ENCODE measurements at regions not wholly inside any gene's neighbourhood (a gene's known extent, or its start where the extent isn't known, plus 50 kb on each side); places are given as distances from the start of the nearest gene placed in this dataset.

DNA sequence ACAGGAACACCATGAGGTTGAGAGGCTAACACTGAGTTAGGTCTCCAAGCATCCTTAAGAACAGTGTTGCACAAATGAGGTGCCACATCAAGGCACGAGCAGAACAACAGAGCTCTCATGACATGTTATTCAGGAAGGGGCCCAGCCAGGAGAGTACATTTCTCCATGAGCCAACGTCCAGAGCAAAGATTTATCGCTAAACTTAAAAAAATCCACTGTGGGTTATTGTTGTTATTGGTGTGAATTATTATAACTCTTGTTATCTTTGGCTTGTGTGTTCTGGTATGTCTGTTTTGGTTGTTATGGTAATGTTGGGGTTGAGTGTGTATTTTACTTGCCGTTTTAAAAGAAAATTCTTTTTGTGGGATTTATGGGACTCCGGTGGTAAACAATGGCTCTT, 68.9 kb upstream of the MSI2 start:
- H3K4me1 Mint-ChIP-seq (ENCODE audit: insufficient read depth, unreplicated experiment) = no peaks in the 10 kb centered on the region
- intact Hi-C loops (cut with micrococcal nuclease) = no loop called here
- H3K9me3 Mint-ChIP-seq (ENCODE audit: unreplicated experiment) = no peaks in the 10 kb centered on the region
- H3K36me3 Mint-ChIP-seq (ENCODE audit: insufficient read depth, unreplicated experiment) = no peaks in the 10 kb centered on the region
- POLR2A ChIA-PET = no interaction called here
- BruUV-seq (replicated peaks) = no TSS peak
- CTCF ChIA-PET = no interaction called here
- H3K4me3 Mint-ChIP-seq (ENCODE audit: unreplicated experiment) = no peak overlapping the region
- H3K27ac Mint-ChIP-seq (ENCODE audit: low read depth, unreplicated experiment) = no peak overlapping the region
- DNase-seq (ENCODE audit: unreplicated experiment) = no peak
- TF ChIP-seq, protein P1, sequence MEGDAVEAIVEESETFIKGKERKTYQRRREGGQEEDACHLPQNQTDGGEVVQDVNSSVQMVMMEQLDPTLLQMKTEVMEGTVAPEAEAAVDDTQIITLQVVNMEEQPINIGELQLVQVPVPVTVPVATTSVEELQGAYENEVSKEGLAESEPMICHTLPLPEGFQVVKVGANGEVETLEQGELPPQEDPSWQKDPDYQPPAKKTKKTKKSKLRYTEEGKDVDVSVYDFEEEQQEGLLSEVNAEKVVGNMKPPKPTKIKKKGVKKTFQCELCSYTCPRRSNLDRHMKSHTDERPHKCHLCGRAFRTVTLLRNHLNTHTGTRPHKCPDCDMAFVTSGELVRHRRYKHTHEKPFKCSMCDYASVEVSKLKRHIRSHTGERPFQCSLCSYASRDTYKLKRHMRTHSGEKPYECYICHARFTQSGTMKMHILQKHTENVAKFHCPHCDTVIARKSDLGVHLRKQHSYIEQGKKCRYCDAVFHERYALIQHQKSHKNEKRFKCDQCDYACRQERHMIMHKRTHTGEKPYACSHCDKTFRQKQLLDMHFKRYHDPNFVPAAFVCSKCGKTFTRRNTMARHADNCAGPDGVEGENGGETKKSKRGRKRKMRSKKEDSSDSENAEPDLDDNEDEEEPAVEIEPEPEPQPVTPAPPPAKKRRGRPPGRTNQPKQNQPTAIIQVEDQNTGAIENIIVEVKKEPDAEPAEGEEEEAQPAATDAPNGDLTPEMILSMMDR (IDR thresholded peaks at IDR 0.05; ENCODE audit: unreplicated experiment) = no peak
- no peaks in the 10 kb centered on the region for H3K27me3 Mint-ChIP-seq (ENCODE audit: insufficient read depth, unreplicated experiment)

DNA sequence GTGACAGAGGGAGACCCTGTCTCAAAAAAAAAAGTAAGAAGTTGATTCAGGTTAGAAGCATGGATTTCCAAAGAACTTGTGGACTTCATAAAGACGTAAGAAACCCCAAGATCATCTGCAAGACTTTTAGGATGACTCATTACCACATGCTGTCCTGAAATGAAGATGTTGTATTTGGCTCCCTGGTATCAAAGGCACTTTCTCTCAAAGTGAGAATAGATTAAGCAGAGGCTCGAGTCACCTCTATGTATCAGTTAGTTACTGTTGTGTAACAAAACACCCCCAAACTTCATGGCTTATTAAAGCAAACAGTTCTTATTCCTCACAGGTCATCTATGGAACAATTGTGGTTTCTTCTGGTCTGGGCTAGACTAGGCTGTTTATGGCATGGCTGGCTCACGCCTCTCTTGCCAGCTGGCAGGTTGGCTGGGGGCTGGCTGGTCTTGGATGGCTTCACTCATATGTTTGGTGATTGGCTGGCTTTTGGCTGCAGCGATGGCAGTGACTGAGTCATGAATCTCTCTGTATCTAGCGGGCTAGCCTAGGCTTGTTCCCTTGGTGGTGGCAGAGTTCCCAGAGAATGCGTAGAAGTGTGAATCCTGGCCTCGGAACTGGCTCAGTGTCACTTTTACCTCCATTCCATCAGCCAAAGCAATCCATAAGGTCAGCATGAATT, 60.4 kb upstream of the MSI2 start:
- peaks cover 14% of the 10 kb centered on the region for H3K36me3 Mint-ChIP-seq (ENCODE audit: insufficient read depth, unreplicated experiment)
- BruUV-seq (replicated peaks) = no TSS peak
- POLR2A ChIA-PET = interaction anchor here (1.1 kb wide), 1 partner anchor 18 kb away, joined by 5 read pairs; no protein-coding TSS in a partner anchor
- intact Hi-C loops (cut with micrococcal nuclease) = no loop called here
- H3K4me3 Mint-ChIP-seq (ENCODE audit: unreplicated experiment) = no peak overlapping the region
- peak overlapping the region; percentile 94 for H3K27ac Mint-ChIP-seq (ENCODE audit: low read depth, unreplicated experiment)
- no peaks in the 10 kb centered on the region for H3K27me3 Mint-ChIP-seq (ENCODE audit: insufficient read depth, unreplicated experiment)
- peak; percentile 94 for DNase-seq (ENCODE audit: unreplicated experiment)
- H3K9me3 Mint-ChIP-seq (ENCODE audit: unreplicated experiment) = peaks cover 7% of the 10 kb centered on the region
- TF ChIP-seq, protein P1 (IDR thresholded peaks at IDR 0.05; ENCODE audit: unreplicated experiment) = no peak
- CTCF ChIA-PET = no interaction called here
- peaks cover 6% of the 10 kb centered on the region for H3K4me1 Mint-ChIP-seq (ENCODE audit: insufficient read depth, unreplicated experiment)

DNA sequence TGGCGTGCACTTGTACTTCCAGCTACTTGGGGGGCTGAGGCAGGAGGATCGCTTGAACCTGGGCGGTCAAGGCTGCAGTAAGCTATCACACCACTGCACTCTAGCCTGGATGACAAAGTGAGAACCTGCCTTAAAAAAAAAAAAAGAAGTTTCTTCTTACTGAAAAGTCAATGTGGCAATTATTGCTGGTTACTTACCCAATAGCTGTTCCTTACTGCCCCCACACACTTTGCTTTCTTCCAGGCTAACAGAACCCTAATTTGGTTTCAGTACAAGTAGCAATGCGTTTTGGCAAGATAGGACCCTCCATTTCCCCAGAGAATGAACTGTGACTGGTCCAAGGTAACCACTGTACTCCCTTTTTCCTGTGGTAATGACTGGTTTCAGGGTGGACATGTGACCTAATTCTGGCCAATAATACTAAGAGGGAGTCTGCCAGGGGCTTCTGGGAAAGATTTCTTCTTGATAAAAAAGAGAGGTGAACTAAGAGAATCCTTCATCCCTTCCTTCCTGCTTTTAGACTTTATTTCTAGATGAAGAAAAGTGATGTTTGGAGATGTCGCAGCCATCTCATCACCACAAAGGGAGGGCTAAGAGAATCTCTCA, 58.8 kb upstream of the MSI2 start:
- DNase-seq (ENCODE audit: unreplicated experiment) = no peak
- Mint-ChIP-seq H3K27ac (ENCODE audit: low read depth, unreplicated experiment) (no peak overlapping the region), H3K36me3 (ENCODE audit: insufficient read depth, unreplicated experiment) (peaks cover 14% of the 10 kb centered on the region), H3K9me3 (ENCODE audit: unreplicated experiment) (peaks cover 7% of the 10 kb centered on the region), H3K4me1 (ENCODE audit: insufficient read depth, unreplicated experiment) (peaks cover 6% of the 10 kb centered on the region), H3K4me3 (ENCODE audit: unreplicated experiment) (no peak overlapping the region), H3K27me3 (ENCODE audit: insufficient read depth, unreplicated experiment) (no peaks in the 10 kb centered on the region)
- TF ChIP-seq, protein P1 (IDR thresholded peaks at IDR 0.05; ENCODE audit: unreplicated experiment) = no peak
- intact Hi-C loops (cut with micrococcal nuclease) = no loop called here
- no TSS peak for BruUV-seq (replicated peaks)
- CTCF ChIA-PET = interaction anchor here (0.6 to 0.8 kb wide), 2 partner anchors 10 to 257 kb away, joined by 3 to 4 read pairs; no protein-coding TSS in a partner anchor
- POLR2A ChIA-PET = interaction anchor here (1.6 kb wide), 1 partner anchor 11 kb away, joined by 6 read pairs; no protein-coding TSS in a partner anchor

DNA sequence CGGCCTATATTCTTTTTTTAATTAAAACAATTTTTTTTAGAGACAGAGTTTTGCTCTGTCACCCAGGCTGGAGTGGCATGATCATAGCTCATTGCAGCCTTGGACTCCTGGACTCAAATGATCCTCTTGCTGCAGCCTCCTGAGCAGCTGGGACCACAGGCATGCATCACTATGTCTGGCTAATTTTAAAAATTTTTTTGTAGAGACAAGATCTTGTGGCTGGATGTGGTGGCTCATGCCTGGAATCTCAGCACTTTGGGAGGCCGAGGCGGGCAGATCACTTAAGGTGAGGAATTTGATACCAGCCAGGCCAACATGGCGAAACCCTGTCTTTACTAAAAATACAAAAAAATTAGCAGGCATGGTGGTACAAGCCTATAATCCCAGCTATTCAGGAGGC, 54.8 kb upstream of the MSI2 start:
- ChIA-PET POLR2A (no interaction called here), CTCF (no interaction called here)
- Mint-ChIP-seq H3K27ac (ENCODE audit: low read depth, unreplicated experiment) (no peak overlapping the region), H3K9me3 (ENCODE audit: unreplicated experiment) (no peaks in the 10 kb centered on the region), H3K4me3 (ENCODE audit: unreplicated experiment) (no peak overlapping the region), H3K36me3 (ENCODE audit: insufficient read depth, unreplicated experiment) (no peaks in the 10 kb centered on the region), H3K27me3 (ENCODE audit: insufficient read depth, unreplicated experiment) (no peaks in the 10 kb centered on the region), H3K4me1 (ENCODE audit: insufficient read depth, unreplicated experiment) (no peaks in the 10 kb centered on the region)
- no TSS peak for BruUV-seq (replicated peaks)
- no peak for DNase-seq (ENCODE audit: unreplicated experiment)
- intact Hi-C loops (cut with micrococcal nuclease) = no loop called here
- TF ChIP-seq, protein P1 (IDR thresholded peaks at IDR 0.05; ENCODE audit: unreplicated experiment) = no peak
